ENCODE measurements at regions not wholly inside any gene's neighbourhood (a gene's known extent, or its start where the extent isn't known, plus 50 kb on each side); places are given as distances from the start of the nearest gene placed in this dataset.

DNA sequence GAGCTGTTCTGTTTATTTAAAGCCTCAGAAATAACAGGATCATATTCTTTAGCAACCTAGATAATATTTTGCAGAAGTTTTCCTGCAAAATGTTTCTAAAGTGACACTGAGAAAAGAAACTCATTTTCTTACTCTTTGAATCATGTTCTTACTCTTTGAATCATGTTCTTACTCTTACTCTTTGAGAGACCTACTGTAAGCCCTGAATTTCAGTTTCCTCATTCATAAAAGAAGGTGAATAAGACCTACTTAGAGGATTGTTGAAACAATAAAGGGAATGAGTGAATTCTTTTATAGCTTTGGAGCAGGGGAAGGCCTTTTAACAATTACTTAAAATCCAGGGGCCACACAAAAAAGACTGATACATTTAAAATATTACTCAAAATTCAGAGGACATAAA is 221.7 kb upstream of the CMC1 start:
- TF ChIP-seq, protein P1, sequence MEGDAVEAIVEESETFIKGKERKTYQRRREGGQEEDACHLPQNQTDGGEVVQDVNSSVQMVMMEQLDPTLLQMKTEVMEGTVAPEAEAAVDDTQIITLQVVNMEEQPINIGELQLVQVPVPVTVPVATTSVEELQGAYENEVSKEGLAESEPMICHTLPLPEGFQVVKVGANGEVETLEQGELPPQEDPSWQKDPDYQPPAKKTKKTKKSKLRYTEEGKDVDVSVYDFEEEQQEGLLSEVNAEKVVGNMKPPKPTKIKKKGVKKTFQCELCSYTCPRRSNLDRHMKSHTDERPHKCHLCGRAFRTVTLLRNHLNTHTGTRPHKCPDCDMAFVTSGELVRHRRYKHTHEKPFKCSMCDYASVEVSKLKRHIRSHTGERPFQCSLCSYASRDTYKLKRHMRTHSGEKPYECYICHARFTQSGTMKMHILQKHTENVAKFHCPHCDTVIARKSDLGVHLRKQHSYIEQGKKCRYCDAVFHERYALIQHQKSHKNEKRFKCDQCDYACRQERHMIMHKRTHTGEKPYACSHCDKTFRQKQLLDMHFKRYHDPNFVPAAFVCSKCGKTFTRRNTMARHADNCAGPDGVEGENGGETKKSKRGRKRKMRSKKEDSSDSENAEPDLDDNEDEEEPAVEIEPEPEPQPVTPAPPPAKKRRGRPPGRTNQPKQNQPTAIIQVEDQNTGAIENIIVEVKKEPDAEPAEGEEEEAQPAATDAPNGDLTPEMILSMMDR (conservative IDR thresholded peaks at IDR 0.05; ENCODE audit: low read depth, low read length) = no peak
- no peak for TF ChIP-seq EZH2 (IDR thresholded peaks at IDR 0.05; ENCODE audit: borderline replicate concordance, low read depth, low read length, poor library complexity, severe bottlenecking)
